ENCODE measurements at regions not wholly inside any gene's neighbourhood (a gene's known extent, or its start where the extent isn't known, plus 50 kb on each side); places are given as distances from the start of the nearest gene placed in this dataset.

DNA sequence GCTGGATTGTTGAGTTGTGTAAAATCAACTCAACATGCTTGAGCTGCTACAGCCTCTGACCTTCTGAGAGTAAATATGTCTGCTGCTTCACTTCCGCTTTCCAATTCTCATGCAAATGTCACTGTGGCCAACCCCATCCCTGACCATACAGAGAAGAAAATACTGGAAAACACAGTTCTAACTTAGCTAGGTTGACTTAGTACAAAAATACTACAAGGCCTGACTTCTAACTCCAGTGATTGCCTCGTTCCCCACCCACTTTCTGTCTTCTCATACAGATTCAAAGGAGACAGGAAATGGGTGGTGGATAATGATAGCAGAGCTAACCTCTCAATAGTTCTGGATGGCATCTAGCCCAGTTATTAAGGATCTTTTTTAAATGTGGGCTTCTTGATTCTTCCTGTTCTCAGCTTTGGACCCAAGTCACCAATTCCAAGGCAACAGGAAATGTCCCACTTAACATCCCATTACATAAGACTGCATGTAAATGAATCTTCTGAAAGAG is 226.6 kb upstream of the SLC24A2 start:
- no peak for DNase-seq (ENCODE audit: low read depth in 4 of 4, low spot score in 2 of 4)

DNA sequence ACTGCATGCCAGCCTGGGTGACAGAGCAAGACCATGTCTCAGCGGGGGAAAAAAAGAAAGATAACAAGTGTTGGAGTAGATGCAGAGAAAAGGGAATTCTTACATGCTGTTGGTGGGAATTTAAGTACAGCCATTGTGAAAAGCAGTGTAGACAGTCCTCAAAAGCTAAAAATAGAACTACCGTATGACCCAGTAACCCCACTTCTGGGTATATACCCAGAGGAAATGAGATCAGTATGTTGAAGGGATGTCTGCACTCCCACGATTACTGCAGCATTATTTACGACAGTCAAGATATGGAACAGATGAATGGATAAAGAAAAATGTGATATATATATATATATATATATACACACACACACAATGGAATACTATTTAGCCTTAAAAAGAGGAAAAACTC is 225.3 kb upstream of the SLC24A2 start:
- DNase-seq (ENCODE audit: low read depth in 4 of 4, low spot score in 2 of 4), result no peak

- DNase-seq (ENCODE audit: low read depth in 4 of 4, low spot score in 2 of 4), result no peak
Measured at GRCh38 chr9:20012232-20012631, 223.4 kb upstream of the SLC24A2 start.

DNA sequence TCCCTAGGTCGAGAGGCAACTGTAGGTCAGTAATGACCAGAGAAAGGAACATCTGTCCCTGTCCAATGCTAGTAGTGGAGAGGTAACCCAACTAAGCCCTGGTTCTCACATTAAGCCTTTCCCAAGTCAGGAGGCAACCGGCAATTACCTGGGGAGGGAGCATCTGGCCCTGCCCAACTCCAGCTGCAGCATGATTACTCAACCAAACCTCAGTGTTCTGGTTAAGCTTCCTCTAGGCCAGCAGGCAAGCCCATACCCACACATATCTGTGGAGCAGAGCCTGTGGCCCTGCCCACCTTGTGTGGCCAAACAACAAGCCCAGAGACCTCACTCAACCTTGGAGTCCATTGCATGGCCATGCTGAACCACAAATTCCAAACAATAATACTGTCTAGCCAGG is 220.8 kb upstream of the SLC24A2 start:
- DNase-seq (ENCODE audit: low read depth in 4 of 4, low spot score in 2 of 4), result no peak

DNA sequence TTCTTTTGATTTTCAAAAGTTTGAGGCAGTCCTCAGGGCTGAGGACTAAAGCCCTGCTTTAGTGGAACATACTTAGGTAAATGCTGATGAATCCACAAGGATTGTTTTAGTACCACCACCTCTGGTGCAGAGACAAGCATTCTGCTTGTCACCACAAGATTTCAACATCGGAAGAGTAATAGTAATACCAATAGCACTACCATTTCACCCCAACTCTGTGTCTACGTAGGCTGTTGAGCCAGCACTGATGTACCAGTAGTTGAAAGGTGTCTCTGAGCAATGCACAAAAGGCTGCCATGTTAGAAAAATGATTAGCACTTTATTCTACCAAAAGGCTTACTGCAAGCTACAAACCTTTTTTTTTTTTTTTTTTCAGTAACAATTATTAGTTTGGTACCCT is 213.2 kb upstream of the SLC24A2 start:
- DNase-seq (ENCODE audit: low read depth in 4 of 4, low spot score in 2 of 4), result no peak

GRCh38 chr9:20001058-20001457 is 212.2 kb upstream of the SLC24A2 start:
- no peak for DNase-seq (ENCODE audit: low read depth in 4 of 4, low spot score in 2 of 4)

GRCh38 chr9:19999491-20000057 is 210.7 kb upstream of the SLC24A2 start:
- DNase-seq (ENCODE audit: low read depth in 4 of 4, low spot score in 2 of 4), result no peak

GRCh38 chr9:19998823-19999455 is 210.1 kb upstream of the SLC24A2 start:
- no peak for DNase-seq (ENCODE audit: low read depth in 4 of 4, low spot score in 2 of 4)

- no peak for DNase-seq (ENCODE audit: low read depth in 4 of 4, low spot score in 2 of 4)
Measured at GRCh38 chr9:19998153-19998552, 209.3 kb upstream of the SLC24A2 start.

- no peak for DNase-seq (ENCODE audit: low read depth in 4 of 4, low spot score in 2 of 4)
Measured at GRCh38 chr9:19995619-19996018, 206.8 kb upstream of the SLC24A2 start.

DNA sequence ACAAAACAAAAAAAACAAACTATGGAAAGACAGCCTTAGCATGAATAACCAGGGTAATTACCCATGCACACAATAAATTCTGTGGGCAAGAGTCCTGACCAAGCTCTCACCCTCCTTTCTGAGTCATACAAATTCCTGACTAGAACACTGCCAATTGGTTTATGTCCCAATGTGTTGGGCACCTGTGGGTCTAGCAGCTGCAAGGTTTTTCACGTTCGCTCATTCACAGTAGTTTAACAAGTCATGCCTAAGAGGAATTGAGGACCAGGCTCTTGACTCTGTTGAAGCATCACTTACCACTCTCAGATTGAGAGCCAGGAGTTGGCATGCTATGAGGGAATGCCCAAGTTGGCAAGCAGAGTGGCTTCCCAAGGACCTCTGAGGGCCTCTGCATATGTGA is 205.5 kb upstream of the SLC24A2 start:
- no peak for DNase-seq (ENCODE audit: low read depth in 4 of 4, low spot score in 2 of 4)

DNA sequence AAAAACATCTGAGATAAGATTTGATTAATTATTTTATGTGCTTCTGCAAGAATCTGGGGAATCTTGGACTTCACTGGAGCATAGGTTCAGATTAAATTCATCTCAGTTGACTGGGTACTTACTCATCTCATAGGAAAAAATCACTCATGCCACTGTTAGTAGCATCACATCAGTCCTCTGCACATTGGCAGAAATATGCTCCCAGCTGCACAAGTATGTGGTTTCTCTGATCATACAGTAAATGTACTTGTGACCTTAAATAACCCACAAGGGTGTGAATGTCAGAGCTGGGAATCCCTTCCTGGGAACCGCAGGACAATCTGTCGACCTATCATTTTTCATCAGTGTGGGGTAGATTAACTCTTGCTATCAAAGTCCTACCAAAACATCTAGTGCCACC is 203.7 kb upstream of the SLC24A2 start:
- DNase-seq (ENCODE audit: low read depth in 4 of 4, low spot score in 2 of 4), result no peak

DNA sequence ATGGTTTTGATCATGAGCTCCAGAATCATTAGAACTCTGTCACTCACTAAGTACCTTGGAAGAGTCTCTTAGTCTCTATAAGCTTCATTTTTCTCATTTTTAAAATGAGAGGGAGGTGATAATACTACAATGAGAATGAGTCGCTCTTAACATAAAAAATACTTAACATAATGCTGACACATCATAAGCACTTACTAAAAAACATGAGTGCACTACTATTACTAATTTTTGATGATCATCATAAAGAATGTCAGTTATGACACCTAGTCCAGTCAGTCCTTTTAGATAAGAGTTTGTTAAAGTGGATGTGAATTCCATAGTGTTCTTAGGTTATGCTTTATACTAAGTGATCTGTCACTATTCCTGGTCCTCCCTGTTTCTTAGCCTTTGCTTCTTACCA is 200.4 kb upstream of the SLC24A2 start:
- DNase-seq (ENCODE audit: low read depth in 4 of 4, low spot score in 2 of 4), result no peak

- no peak for DNase-seq (ENCODE audit: low read depth in 4 of 4, low spot score in 2 of 4)
Measured at GRCh38 chr9:19988281-19988680, 199.4 kb upstream of the SLC24A2 start.

DNA sequence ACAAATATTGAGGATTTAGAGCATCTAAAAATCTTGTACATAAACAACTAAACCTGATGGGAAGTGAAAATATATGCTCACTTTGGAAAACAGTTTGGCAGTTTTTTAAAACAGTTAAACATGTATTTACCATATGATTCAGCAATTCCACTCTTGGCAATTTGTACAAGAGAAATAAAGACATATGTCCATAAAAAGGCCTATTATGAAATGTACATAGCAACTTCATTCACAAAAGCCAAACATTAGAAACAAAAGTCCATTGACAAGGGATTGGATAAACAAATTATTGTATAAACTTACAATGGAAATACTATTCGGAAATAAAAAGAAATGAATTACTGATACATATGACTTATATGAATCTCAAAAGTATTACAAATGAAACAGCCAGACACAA is 196.2 kb upstream of the SLC24A2 start:
- DNase-seq (ENCODE audit: low read depth in 4 of 4, low spot score in 2 of 4), result no peak

DNA sequence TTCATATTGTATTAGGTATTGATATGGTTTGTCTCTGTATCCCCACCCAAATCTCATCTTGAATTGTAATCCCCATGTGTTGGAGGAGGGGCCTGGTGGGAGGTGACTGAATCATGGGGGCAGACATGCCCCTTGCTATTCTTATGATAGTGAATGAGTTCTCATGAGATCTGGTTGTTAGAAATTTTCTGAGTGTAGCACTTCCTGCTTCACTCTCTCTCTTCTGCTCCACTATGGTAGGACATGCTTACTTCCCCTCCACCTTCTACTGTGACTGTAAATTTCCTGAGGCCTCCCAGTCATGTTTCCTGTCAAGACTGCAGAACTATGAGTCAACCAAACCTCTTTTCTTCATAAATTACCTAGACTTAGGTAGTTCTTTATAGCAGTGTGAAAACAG is 187.4 kb upstream of the SLC24A2 start:
- no peak for DNase-seq (ENCODE audit: low read depth in 4 of 4, low spot score in 2 of 4)

DNA sequence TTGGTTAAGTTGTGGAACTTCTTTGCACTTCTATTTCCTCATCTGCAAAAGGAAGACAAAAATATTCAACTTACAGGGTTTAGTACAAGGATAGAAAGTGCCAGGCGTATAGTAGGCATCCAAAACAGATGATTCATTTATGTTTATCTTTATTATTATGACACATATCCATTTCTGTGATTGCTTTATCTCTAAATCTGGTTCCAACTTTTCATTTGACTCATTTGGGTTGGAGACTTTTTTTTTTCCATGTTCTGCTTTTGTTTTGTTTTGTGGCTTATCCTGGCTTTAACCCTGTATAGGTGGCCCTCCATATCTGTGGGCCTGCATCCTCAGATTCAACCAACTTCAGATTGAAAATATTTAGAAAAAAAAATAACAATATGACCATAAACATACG is 186.7 kb upstream of the SLC24A2 start:
- DNase-seq (ENCODE audit: low read depth in 4 of 4, low spot score in 2 of 4), result no peak

DNA sequence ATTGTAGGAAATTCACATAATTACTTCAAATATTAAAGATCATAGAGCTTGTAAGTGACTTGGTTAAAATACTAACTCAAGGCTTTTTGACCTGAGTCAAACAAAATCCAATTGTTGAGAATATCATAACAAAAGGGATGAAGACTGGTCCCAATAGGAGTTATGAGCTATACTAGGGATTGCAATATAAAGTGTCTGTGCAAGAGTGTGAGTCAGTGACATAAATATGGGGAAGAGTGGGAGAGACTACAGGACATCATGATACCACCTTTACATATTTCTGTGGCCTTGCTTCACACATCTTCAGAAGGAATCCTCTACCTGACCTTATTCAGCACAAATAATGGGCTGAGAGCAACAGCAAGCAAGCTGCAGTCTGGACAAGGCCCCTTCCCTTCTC is 180.9 kb upstream of the SLC24A2 start:
- DNase-seq (ENCODE audit: low read depth in 4 of 4, low spot score in 2 of 4), result no peak

- no peak for DNase-seq (ENCODE audit: low read depth in 4 of 4, low spot score in 2 of 4)
Measured at GRCh38 chr9:19967888-19968459, 179.1 kb upstream of the SLC24A2 start.

GRCh38 chr9:19967216-19967887 is 178.5 kb upstream of the SLC24A2 start:
- no peak for DNase-seq (ENCODE audit: low read depth in 4 of 4, low spot score in 2 of 4)

DNA sequence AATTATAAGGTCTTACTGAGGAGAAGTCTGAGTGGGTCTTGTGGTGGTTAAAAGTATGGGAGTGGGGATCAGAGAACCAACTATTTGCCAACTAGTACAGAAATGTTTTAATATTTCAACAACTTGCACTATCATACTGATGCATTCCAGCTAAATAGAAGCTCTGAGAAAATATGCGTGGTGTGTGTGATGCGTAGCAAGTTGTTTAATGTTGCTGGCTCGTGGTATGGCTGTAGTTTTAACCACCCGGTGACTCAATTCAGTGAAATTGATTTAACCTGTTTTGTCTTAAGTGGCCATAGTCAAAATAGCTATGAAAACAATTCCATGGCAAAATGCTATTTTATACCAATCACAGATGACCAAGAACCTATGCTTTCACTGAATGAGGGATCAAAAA is 176.5 kb upstream of the SLC24A2 start:
- DNase-seq (ENCODE audit: low read depth in 4 of 4, low spot score in 2 of 4), result no peak

DNA sequence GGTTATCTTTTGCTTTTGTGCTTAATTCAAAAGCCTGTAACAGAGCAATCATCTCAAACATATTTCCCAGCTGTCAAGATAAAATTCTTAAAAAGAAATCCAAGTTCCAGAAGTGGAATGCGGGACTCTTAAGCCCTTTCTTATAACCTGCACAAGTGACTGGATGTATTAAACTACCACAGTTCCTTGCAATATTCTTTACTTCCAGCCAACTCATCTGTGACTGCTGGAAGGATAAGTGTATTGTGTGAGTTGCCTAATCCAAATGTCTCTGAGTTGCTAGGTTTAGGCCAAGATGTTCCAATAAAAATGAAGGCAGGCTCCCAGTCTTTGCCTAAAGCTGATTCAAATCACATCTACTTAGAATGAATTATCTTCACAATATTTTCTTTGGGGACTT is 159.2 kb upstream of the SLC24A2 start:
- no peak for DNase-seq (ENCODE audit: low read depth in 4 of 4, low spot score in 2 of 4)
